ENCODE measurements at regions not wholly inside any gene's neighbourhood (a gene's known extent, or its start where the extent isn't known, plus 50 kb on each side); places are given as distances from the start of the nearest gene placed in this dataset.

- TF ChIP-seq CEBPB (IDR thresholded peaks at IDR 0.05; ENCODE audit: borderline replicate concordance in 1 of 2, low read depth in 2 of 2, low read length in 2 of 2): no peak
- no peak for TF ChIP-seq PRDM15 (CRISPR knock-in tag; IDR thresholded peaks at IDR 0.05)
- no peak for TF ChIP-seq PBX3 (IDR thresholded peaks at IDR 0.05; ENCODE audit: insufficient replicate concordance, low read depth, low read length)
- TF ChIP-seq SUPT20H (IDR thresholded peaks at IDR 0.05; ENCODE audit: borderline replicate concordance, control insufficient read depth, low read depth, low read length): no peak
- TF ChIP-seq EP300 (IDR thresholded peaks at IDR 0.05; ENCODE audit: borderline replicate concordance in 1 of 2, control insufficient read depth in 1 of 2, low read depth in 2 of 2, low read length in 2 of 2): no peak
- no peak for TF ChIP-seq MTA2 (IDR thresholded peaks at IDR 0.05; ENCODE audit: low read depth)
- no peak for TF ChIP-seq CTCF (IDR thresholded peaks at IDR 0.05 in 2 of 3, conservative IDR thresholded peaks at IDR 0.05 in 1 of 3; ENCODE audit: control insufficient read depth in 2 of 3, extremely low read depth in 1 of 3, insufficient read depth in 1 of 3, low read depth in 3 of 3, low read length in 3 of 3)
- TF ChIP-seq EZH2 (IDR thresholded peaks at IDR 0.05; ENCODE audit: borderline replicate concordance, control insufficient read depth, low read depth, low read length): no peak
- TF ChIP-seq NR2C2 (IDR thresholded peaks at IDR 0.05; ENCODE audit: borderline replicate concordance, control insufficient read depth, insufficient read length, low read depth): no peak
- TF ChIP-seq DPF2 (IDR thresholded peaks at IDR 0.05): no peak
- no peak for TF ChIP-seq IKZF1 (conservative IDR thresholded peaks at IDR 0.05)
- TF ChIP-seq ZNF24 (IDR thresholded peaks at IDR 0.05): no peak
Observed at GRCh38 chr11:80065086-80065485, 624.3 kb upstream of the TENM4 start.
